Uterus (tissue), 3 donors: ENCODE measurements at regions not wholly inside any gene's neighbourhood (a gene's known extent, or its start where the extent isn't known, plus 50 kb on each side); places are given as distances from the start of the nearest gene placed in this dataset.

Experiments used
- DNase-seq, 2 donors: peaks; one replicate each; pipeline ENCODE4 v3.0.0-alpha.2; 2019 to 2020
- H3K27ac ChIP-seq, 2 donors: fragments of 200-600 bp; sonication (generic); 1 replicate in 1 of 2; 2 replicates in 1 of 2; pipeline ENCODE4 v1.5.1; 2016 to 2018
- H3K27me3 ChIP-seq, 2 donors: fragments of 200-600 bp; sonication (generic); one replicate each; pipeline ENCODE4 v1.5.1; 2018 to 2019; ENCODE audit warnings: control low read depth in 1 of 2
- H3K36me3 ChIP-seq, 2 donors: fragments of 200-600 bp; sonication (generic); one replicate each; pipeline ENCODE4 v1.5.1; 2019; ENCODE audit warnings: control low read depth in 1 of 2
- H3K4me1 ChIP-seq, 2 donors: fragments of 200-600 bp; sonication (generic); one replicate each; pipeline ENCODE4 v1.5.1; 2018 to 2019; ENCODE audit warnings: control low read depth in 1 of 2
- H3K4me3 ChIP-seq, 2 donors: fragments of 200-600 bp; sonication (generic); 1 replicate in 1 of 2; 2 replicates in 1 of 2; pipeline ENCODE4 v1.5.1; 2018 to 2019; ENCODE audit warnings: mild to moderate bottlenecking in 1 of 2
- H3K9me3 ChIP-seq, 2 donors: fragments of 200-600 bp; sonication (generic); one replicate each; pipeline ENCODE4 v1.5.1; 2019; ENCODE audit warnings: control low read depth in 1 of 2
- CTCF ChIP-seq, 4 experiments: fragments of 200-600 bp in 2 of 4; fragments of 450-650 bp in 2 of 4; sonication (generic) in 2 of 4; IDR thresholded peaks; one replicate each; pipeline ENCODE4 v1.5.1; 2016 to 2019; ENCODE audit warnings: antibody characterized with exemption in 4 of 4, mild to moderate bottlenecking in 2 of 4, moderate library complexity in 1 of 4
- POLR2A ChIP-seq, 2 donors: fragments of 450-650 bp; IDR thresholded peaks; one replicate each; pipeline ENCODE4 v1.6.1; 2016; ENCODE audit warnings: antibody characterized with exemption in 2 of 2, mild to moderate bottlenecking in 1 of 2, moderate library complexity in 1 of 2
- intact Hi-C: fragments of 100-400 bp; cut with DNase I; formaldehyde crosslinking; loops from one replicate; pipeline ENCODE4 v1.15.1; 2023; ENCODE audit warnings: low total_unique reads
- donor health status: DM: yes; HTN: yes; CAD: no.

GRCh38 chr21:24738063-24738462 is 869.2 kb downstream of the MRPL39 start:
- Histone ChIP-seq H3K27me3 (no peaks in the 10 kb centered on the region), H3K4me3 (no peak overlapping the region), H3K4me1 (no peaks in the 10 kb centered on the region), H3K9me3 (no peaks in the 10 kb centered on the region), H3K27ac (no peak overlapping the region), H3K36me3 (no peaks in the 10 kb centered on the region)
- TF ChIP-seq CTCF (IDR thresholded peaks at IDR 0.05): no peak
- no peak for TF ChIP-seq POLR2A (IDR thresholded peaks at IDR 0.05)
- intact Hi-C loops: no loop called here
- no peak for DNase-seq

- intact Hi-C loops: no loop called here
- no peaks in the 10 kb centered on the region for H3K36me3 ChIP-seq
- no peak overlapping the region for H3K4me3 ChIP-seq
- H3K4me1 ChIP-seq: no peaks in the 10 kb centered on the region
- no peak for DNase-seq
- H3K9me3 ChIP-seq: no peaks in the 10 kb centered on the region
- TF ChIP-seq POLR2A (IDR thresholded peaks at IDR 0.05) (no peak), CTCF (IDR thresholded peaks at IDR 0.05) (no peak)
- H3K27me3 ChIP-seq: no peaks in the 10 kb centered on the region
- H3K27ac ChIP-seq: no peak overlapping the region
These were observed 869.9 kb downstream of the MRPL39 start for GRCh38 chr21:24737296-24737850.

GRCh38 chr21:24730661-24731060 is 876.6 kb downstream of the MRPL39 start:
- Histone ChIP-seq H3K4me1 (no peaks in the 10 kb centered on the region), H3K27me3 (no peaks in the 10 kb centered on the region), H3K27ac (no peak overlapping the region), H3K36me3 (no peaks in the 10 kb centered on the region), H3K4me3 (no peak overlapping the region), H3K9me3 (no peaks in the 10 kb centered on the region)
- no peak for DNase-seq
- intact Hi-C loops: no loop called here
- TF ChIP-seq CTCF (IDR thresholded peaks at IDR 0.05) (no peak), POLR2A (IDR thresholded peaks at IDR 0.05) (no peak)

- H3K4me3 ChIP-seq: no peak overlapping the region
- H3K36me3 ChIP-seq: no peaks in the 10 kb centered on the region
- no peaks in the 10 kb centered on the region for H3K27me3 ChIP-seq
- DNase-seq: no peak
- TF ChIP-seq CTCF (IDR thresholded peaks at IDR 0.05) (no peak), POLR2A (IDR thresholded peaks at IDR 0.05) (no peak)
- H3K4me1 ChIP-seq: no peaks in the 10 kb centered on the region
- H3K9me3 ChIP-seq: no peaks in the 10 kb centered on the region
- intact Hi-C loops: no loop called here
- H3K27ac ChIP-seq: no peak overlapping the region
These were observed 877.7 kb downstream of the MRPL39 start for GRCh38 chr21:24729568-24729967.

- no peaks in the 10 kb centered on the region for H3K27me3 ChIP-seq
- DNase-seq: no peak
- no peaks in the 10 kb centered on the region for H3K9me3 ChIP-seq
- no peaks in the 10 kb centered on the region for H3K36me3 ChIP-seq
- no peak overlapping the region for H3K27ac ChIP-seq
- intact Hi-C loops: no loop called here
- no peak for TF ChIP-seq CTCF (IDR thresholded peaks at IDR 0.05)
- no peak for TF ChIP-seq POLR2A (IDR thresholded peaks at IDR 0.05)
- H3K4me3 ChIP-seq: no peak overlapping the region
- no peaks in the 10 kb centered on the region for H3K4me1 ChIP-seq
These were observed 879.4 kb downstream of the MRPL39 start for GRCh38 chr21:24727803-24728440.
